ENCODE measurements at regions not wholly inside any gene's neighbourhood (a gene's known extent, or its start where the extent isn't known, plus 50 kb on each side); places are given as distances from the start of the nearest gene placed in this dataset.
"Not testable (repeated sequence)": the region's sequence is repeated elsewhere in the genome, so short reads cannot be mapped to it uniquely, and the experiment has no call there.

- DNase-seq (ENCODE audit: low read depth in 2 of 3, low spot score in 1 of 3), result no peak
Observed at GRCh38 chr6:92114091-92114675, 1305.2 kb downstream of the EPHA7 start.

DNA sequence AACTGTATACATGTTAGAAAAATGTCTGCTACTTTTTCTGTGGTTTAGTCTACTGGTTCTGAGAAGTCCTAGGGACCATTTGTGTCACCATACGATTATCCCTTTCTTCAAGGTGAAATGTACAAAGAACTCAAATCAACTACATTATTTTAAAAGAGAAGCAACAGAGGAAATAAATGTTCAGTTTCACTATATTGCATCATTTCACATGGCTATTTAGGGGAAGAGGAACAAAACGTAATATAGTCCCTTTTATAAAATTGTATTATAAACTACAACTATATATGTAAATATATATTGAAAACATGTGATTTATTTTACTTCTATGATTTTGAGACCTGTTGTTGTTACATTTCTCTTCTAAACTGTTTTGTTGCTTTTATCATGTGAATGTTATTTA, 1308.0 kb downstream of the EPHA7 start:
- DNase-seq (ENCODE audit: low read depth in 2 of 3, low spot score in 1 of 3), result no peak

GRCh38 chr6:92110403-92110802, 1309.0 kb downstream of the EPHA7 start:
- no peak for DNase-seq (ENCODE audit: low read depth in 2 of 3, low spot score in 1 of 3)

DNA sequence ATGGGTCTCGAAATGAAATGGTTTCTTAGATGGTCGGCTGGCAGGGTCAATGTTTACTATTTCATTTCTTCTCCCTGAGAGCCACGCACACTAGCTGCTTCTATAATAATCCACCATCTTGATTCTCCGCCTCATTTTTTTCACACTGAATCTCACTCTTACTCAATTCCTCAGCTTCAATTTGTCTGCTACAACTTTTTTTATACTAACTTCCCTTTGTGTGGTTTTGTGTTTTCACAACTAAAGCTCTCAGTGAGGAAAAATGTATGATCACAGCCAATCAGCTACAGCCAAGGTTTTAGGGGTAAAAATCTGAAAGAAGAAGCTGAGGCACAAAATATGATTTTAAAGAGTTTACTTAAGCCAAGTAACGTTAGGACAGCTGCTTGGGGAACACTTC, 1309.4 kb downstream of the EPHA7 start:
- no peak for DNase-seq (ENCODE audit: low read depth in 2 of 3, low spot score in 1 of 3)

GRCh38 chr6:92109256-92109655, 1310.1 kb downstream of the EPHA7 start:
- no peak for DNase-seq (ENCODE audit: low read depth in 2 of 3, low spot score in 1 of 3)

GRCh38 chr6:92086750-92087149, 1332.6 kb downstream of the EPHA7 start:
- no peak for DNase-seq (ENCODE audit: low read depth in 2 of 3, low spot score in 1 of 3)

DNA sequence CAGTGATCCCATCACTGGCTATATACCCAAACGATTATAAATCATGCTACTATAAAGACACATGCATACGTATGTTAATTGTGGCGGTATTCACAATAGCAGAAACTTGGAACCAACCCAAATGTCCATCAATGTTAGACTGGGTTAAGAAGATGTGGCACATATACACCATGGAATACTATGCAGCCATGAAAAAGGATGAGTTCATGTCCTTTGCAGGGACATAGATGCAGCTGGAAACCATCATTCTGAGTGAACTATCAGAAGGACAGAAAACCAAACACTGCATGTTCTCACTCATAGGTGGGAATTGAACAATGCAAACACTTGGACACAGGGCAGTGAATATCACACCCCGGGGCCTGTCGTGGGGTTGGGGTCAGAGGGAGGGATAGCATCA, 1335.4 kb downstream of the EPHA7 start:
- DNase-seq (ENCODE audit: low read depth in 2 of 3, low spot score in 1 of 3), result not testable (repeated sequence)

DNA sequence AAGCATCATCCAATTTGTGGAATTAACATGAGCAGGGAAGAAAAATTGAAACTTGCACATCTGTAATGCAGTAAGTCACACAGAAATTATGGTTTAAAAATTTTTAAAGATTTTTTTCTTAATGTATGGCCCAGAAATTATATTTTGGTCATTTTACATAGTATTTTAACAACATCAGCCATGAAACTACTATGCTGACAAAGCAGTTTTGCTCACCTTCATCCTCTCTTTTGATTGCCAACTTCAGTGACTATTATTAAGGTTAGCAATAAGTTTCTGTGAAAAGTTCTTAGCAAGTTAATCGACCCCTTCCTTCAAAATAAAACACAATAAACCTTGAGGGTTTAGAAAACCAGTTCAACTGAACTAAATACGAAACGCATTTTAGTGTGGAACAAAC, 1347.0 kb downstream of the EPHA7 start:
- DNase-seq (ENCODE audit: low read depth in 2 of 3, low spot score in 1 of 3), result no peak

DNA sequence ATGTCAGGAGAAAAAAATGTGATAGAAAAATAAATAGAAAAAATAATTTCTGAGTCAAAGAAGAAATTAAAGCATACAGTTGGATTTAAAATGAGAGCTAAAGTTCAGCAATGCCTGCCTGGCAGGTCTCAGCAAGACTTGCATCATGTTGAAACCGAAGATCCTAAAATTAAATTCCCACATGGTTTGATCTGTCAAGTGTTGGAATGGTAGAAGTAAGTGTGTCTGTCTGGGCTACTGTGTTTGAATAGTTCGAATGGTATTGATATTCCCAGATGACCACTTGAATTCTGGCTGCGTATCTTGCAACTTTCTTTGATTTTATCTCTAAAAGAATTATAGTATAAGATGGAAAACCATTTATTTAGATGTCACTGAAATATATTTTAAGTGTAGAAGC, 1349.6 kb downstream of the EPHA7 start:
- DNase-seq (ENCODE audit: low read depth in 2 of 3, low spot score in 1 of 3), result no peak

DNA sequence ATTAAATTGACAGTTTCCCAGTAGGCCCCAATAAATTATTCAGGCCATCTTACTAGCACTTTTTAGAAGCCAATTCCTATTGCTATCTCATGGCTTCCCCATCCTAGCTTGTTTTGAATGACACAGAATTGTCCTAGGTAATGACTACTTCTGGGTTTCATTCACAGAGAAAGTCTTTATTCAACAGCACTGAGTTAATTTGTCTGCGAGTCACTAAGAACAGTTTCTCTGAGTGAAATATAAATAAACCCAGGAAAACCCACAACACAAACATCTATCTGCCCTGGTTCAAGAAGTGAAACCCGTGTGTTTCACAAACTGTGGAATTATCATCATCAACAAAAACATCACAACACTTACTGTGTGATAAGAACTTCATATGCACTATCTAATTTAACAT, 1366.8 kb downstream of the EPHA7 start:
- DNase-seq (ENCODE audit: low read depth in 2 of 3, low spot score in 1 of 3), result no peak

DNA sequence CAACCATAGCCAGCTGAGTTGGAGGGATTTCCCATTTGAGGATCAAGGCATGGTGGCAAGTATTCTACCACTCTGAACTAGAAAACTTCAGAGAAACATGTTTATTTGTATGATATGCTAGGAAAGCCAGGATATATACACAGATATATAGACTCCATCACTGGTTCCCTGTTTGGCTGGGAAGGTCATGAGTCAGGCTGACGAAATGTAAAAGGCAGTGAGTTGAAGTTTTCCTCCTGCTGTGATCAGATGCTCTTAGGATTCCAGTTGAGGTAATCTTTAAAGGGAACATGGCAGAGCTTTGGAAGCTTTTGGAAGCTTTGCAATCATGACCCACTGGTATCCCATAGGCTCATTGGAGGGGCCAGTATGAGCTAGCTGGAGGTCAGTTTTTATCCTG, 1369.1 kb downstream of the EPHA7 start:
- no peak for DNase-seq (ENCODE audit: low read depth in 2 of 3, low spot score in 1 of 3)

GRCh38 chr6:92047860-92048259, 1371.5 kb downstream of the EPHA7 start:
- no peak for DNase-seq (ENCODE audit: low read depth in 2 of 3, low spot score in 1 of 3)

DNA sequence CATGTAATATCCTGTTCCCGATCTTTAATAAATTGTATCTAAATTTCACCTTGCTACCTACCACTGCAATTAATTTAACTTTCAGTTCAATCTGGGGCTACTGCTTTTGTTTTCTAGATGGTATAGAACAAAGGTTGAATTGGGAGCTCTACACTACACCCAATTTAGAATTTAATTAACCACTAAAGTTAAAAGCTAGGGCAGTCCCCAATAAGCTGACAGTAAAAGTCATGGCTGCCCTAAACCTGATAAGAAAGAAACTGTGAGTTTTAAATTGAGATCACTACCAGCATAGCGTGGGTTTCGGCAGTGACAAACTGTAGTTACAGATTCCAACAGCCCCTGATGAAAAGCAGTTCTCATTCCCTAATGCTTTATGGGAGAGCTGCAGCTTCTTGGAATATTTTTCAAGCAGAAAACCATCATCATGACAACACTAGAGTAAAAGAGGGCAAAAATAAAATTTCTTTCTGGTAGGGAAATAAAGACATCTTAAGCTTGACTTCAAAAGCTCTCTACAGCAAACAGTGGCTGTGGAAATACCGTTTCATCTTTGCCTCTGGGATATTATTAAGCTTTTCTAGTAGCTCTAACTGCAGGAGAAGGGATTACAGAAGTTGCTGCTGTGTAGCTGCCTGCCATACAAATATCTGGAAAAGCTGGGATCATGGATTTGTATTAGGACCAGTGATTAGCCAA, 1372.1 kb downstream of the EPHA7 start:
- no peak for DNase-seq (ENCODE audit: low read depth in 2 of 3, low spot score in 1 of 3)

- no peak for DNase-seq (ENCODE audit: low read depth in 2 of 3, low spot score in 1 of 3)
Observed at GRCh38 chr6:92044312-92044711, 1375.0 kb downstream of the EPHA7 start.

DNA sequence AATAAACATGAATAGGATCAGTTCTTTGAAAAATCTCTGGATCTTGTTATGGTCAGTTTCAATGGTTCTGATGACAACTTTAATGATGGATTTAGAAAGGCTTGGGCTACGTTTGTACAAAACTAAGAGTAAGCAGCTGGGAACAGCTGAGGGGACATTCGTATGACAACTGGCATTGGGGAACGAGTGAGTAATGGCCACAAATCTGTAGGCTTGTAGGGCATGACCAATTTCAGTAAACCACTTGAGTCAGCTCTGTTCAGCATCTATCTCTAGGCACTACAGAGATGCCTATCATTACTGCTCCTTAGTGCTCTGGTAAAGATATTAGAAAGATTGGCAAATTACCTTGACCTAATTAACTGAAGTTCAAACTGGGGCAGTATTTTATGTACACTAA, 1375.6 kb downstream of the EPHA7 start:
- no peak for DNase-seq (ENCODE audit: low read depth in 2 of 3, low spot score in 1 of 3)

- no peak for DNase-seq (ENCODE audit: low read depth in 2 of 3, low spot score in 1 of 3)
Observed at GRCh38 chr6:92026878-92027277, 1392.5 kb downstream of the EPHA7 start.

- no peak for DNase-seq (ENCODE audit: low read depth in 2 of 3, low spot score in 1 of 3)
Observed at GRCh38 chr6:92024881-92025280, 1394.5 kb downstream of the EPHA7 start.

DNA sequence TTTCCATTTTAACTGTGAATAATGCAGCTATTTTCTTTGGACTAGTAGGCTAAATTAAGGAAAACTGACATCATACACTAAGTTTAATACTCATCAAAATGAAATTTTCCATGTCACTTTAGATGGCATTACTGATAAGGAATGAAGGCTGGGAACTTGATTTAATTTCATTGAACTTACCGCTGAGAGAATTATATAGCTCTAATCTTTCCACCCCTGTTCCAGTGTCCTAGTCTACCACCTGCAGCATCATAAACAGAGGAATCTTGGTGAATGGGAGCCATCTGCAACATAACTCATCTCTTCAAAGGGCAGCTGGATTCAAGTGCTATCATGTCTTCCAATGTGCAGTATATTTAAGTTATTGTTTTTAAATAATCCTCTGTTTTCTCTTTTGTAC, 1395.2 kb downstream of the EPHA7 start:
- DNase-seq (ENCODE audit: low read depth in 2 of 3, low spot score in 1 of 3), result no peak

GRCh38 chr6:92023410-92023966, 1395.9 kb downstream of the EPHA7 start:
- no peak for DNase-seq (ENCODE audit: low read depth in 2 of 3, low spot score in 1 of 3)

GRCh38 chr6:92011681-92012245, 1407.6 kb downstream of the EPHA7 start:
- no peak for DNase-seq (ENCODE audit: low read depth in 2 of 3, low spot score in 1 of 3)

DNA sequence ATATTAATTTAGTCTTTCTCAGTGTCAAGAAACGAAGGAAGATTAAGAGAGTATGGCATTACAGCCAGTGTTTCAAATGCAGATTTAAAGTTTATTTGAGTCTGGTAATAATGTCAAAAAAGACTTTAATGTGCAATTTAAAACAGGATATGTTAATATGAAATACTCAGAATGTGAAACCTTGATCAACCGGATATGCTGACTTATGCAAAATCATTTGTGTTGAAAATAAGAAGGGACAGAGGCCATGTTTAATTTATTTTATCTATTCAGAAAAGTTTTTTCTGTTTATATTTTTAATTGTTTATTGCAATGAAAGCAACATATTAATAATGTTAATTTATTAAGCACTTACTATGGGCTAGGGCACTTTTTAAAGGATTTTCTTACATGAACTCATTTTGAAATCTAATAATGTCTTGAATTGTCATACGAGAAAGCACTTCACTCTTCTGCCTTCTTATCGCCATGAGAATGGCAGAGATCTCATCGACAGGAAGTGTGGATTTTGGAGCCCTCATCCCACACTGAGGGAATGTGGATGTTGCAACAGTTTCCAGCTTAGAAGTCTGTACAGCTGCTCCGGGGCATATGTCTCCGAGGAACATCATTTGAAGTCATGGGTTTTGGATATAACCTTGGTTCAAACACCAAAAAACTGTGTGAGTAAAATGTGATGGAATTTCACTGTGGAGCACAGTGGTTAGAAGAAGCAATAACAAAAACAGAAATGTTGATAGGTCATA, 1410.4 kb downstream of the EPHA7 start:
- DNase-seq (ENCODE audit: low read depth in 2 of 3, low spot score in 1 of 3), result no peak

DNA sequence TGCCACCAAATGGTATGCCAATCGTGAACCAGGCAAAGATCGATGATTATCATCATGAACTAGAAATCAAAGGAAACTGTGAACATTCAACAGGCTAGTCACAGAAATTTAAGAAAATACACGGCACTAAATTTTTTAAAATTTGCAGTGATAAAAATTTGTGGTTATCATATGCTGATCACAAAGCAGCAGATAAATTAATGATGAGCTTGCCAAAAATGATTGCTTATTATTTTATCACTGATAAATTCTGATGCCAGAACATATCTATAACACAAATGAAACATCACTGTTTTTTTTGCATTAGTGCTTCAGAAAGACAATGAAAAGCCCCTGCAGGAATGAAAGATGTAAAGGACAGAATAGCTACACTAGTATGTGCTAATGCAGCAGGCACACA, 1413.2 kb upstream of the MAP3K7 start:
- DNase-seq (ENCODE audit: low read depth in 2 of 3, low spot score in 1 of 3), result no peak

Data from stimulated activated CD4-positive, alpha-beta T cell treated with anti-CD3 and anti-CD28 coated beads, Interleukin-12 subunit alpha, Interleukin-12 subunit beta, amount 100 ng/mL, for 48 hours (primary cell).